IMR-90 (cell line): ENCODE measurements at regions not wholly inside any gene's neighbourhood (a gene's known extent, or its start where the extent isn't known, plus 50 kb on each side); places are given as distances from the start of the nearest gene placed in this dataset.

ENCODE experiments used
- ATAC-seq: fragments of 200-7000 bp; cut with Tn5 transposase; 2 replicates; pipeline ENCODE4 v1.9.1; 2020; ENCODE audit warnings: low read depth, mild to moderate bottlenecking, moderate library complexity
- BruUV-seq: library from RNA; stranded (reverse); fragments of 400-500 nt; replicated peaks from 2 replicates; lab custom pipeline; 2021; lab: Mats Ljungman, UMichigan
- CTCF ChIA-PET: fragments of 300-600 bp; formaldehyde crosslinking; extraction: SDS; loops from one replicate; lab custom pipeline; 2021; ENCODE audit warnings: antibody characterized with exemption; lab: Yijun Ruan, JAX
- POLR2A ChIA-PET: fragments of 300-600 bp; sonication (Branson Sonifier 250); formaldehyde crosslinking; loops from one replicate; lab custom pipeline; 2022; ENCODE audit warnings: antibody characterized with exemption; ENCODE audit not compliant: unreplicated experiment; lab: Charles Lee
- DNase-seq: peaks from one replicate; pipeline ENCODE4 v3.0.0; 2013
- H2AFZ ChIP-seq: replicated peaks from 2 replicates; pipeline ENCODE3; 2013; ENCODE audit warnings: low read length, mild to moderate bottlenecking; ENCODE audit not compliant: poor library complexity
- H2AK5ac ChIP-seq: 2 replicates; pipeline ENCODE4 v1.6.1; 2013; ENCODE audit warnings: low read depth, low read length, inconsistent platforms
- H2AK9ac ChIP-seq: replicated peaks from 2 replicates; pipeline ENCODE3; 2013; ENCODE audit warnings: mild to moderate bottlenecking, low read depth, low read length, moderate library complexity; ENCODE audit not compliant: poor library complexity
- H2BK120ac ChIP-seq: 2 replicates; pipeline ENCODE4 v1.6.1; 2013; ENCODE audit warnings: low read depth, low read length, inconsistent platforms
- H2BK15ac ChIP-seq: 3 replicates; pipeline ENCODE4 v1.6.1; 2013; ENCODE audit warnings: low read depth, low read length, inconsistent platforms
- H2BK20ac ChIP-seq: 2 replicates; pipeline ENCODE4 v1.6.1; 2013; ENCODE audit warnings: low read depth, mild to moderate bottlenecking, inconsistent platforms, low read length, moderate library complexity
- H2BK5ac ChIP-seq: 2 replicates; pipeline ENCODE4 v1.6.1; 2013; ENCODE audit warnings: mild to moderate bottlenecking, low read depth, low read length, inconsistent platforms; ENCODE audit not compliant: poor library complexity, severe bottlenecking
- H3K14ac ChIP-seq: replicated peaks from 2 replicates; pipeline ENCODE4 v1.6.1; 2013; ENCODE audit warnings: low read depth, low read length, inconsistent platforms
- H3K18ac ChIP-seq: 2 replicates; pipeline ENCODE4 v1.6.1; 2013; ENCODE audit warnings: low read depth, low read length, control low read depth
- H3K23ac ChIP-seq: 2 replicates; pipeline ENCODE4 v1.6.1; 2013; ENCODE audit warnings: low read depth, low read length, inconsistent platforms
- H3K27ac ChIP-seq: 2 replicates; pipeline ENCODE4 v1.5.1; 2013; ENCODE audit warnings: mild to moderate bottlenecking, control low read depth, low read length; ENCODE audit not compliant: insufficient read depth
- H3K27me3 ChIP-seq: 2 replicates; pipeline ENCODE4 v1.6.1; 2013; ENCODE audit warnings: low read length; ENCODE audit not compliant: control insufficient read depth, insufficient read depth
- H3K36me3 ChIP-seq: 2 replicates; pipeline ENCODE4 v1.6.1; 2013; ENCODE audit warnings: low read length, mixed read lengths; ENCODE audit not compliant: control insufficient read depth, insufficient read depth
- H3K4ac ChIP-seq: 2 replicates; pipeline ENCODE4 v1.6.1; 2013; ENCODE audit warnings: low read depth, low read length, inconsistent platforms
- H3K4me1 ChIP-seq: 2 replicates; pipeline ENCODE4 v1.6.1; 2013; ENCODE audit warnings: low read length, mixed read lengths; ENCODE audit not compliant: control insufficient read depth, insufficient read depth
- H3K4me2 ChIP-seq: 2 replicates; pipeline ENCODE4 v1.6.1; 2013; ENCODE audit warnings: low read depth, mild to moderate bottlenecking, control low read depth, low read length, moderate library complexity
- H3K4me3 ChIP-seq: 2 replicates; pipeline ENCODE4 v1.5.1; 2013; ENCODE audit warnings: low read depth, mild to moderate bottlenecking, control low read depth, low read length, moderate library complexity; ENCODE audit not compliant: insufficient read depth
- H3K56ac ChIP-seq: 2 replicates; pipeline ENCODE4 v1.6.1; 2013; ENCODE audit warnings: low read length, inconsistent platforms; ENCODE audit not compliant: insufficient read depth; ENCODE audit errors: extremely low read depth
- H3K79me1 ChIP-seq, 2 experiments: 2 replicates each; pipeline ENCODE4 v1.6.1; 2013; ENCODE audit warnings: low read length in 2 of 2, inconsistent platforms in 1 of 2, low read depth in 1 of 2
- H3K9ac ChIP-seq: 2 replicates; pipeline ENCODE4 v1.6.1; 2013; ENCODE audit warnings: low read depth, low read length, control low read depth
- H3K9me1 ChIP-seq: 2 replicates; pipeline ENCODE4 v1.6.1; 2013; ENCODE audit warnings: low read length, inconsistent platforms; ENCODE audit not compliant: insufficient read depth
- H3K9me3 ChIP-seq: 2 replicates; pipeline ENCODE4 v1.6.1; 2013; ENCODE audit warnings: low read length; ENCODE audit not compliant: control insufficient read depth, insufficient read depth
- H4K20me1 ChIP-seq: 2 replicates; pipeline ENCODE4 v1.6.1; 2013; ENCODE audit warnings: low read length, inconsistent platforms; ENCODE audit not compliant: insufficient read depth
- H4K5ac ChIP-seq: 2 replicates; pipeline ENCODE4 v1.6.1; 2013; ENCODE audit warnings: mild to moderate bottlenecking, low read depth, low read length, control low read depth
- H4K8ac ChIP-seq, 2 experiments: 2 replicates each; pipeline ENCODE4 v1.6.1; 2013; ENCODE audit warnings: low read depth in 2 of 2, low read length in 2 of 2, control low read depth in 1 of 2, inconsistent platforms in 1 of 2
- H4K91ac ChIP-seq: 2 replicates; pipeline ENCODE4 v1.6.1; 2013; ENCODE audit warnings: low read depth, low read length, inconsistent platforms; ENCODE audit not compliant: insufficient read depth
- RAD21 ChIP-seq: IDR thresholded peaks from 2 replicates; pipeline ENCODE4 v1.6.1; 2012; ENCODE audit warnings: low read length, improper control_type of control experiment
- SMC3 ChIP-seq: fragments of 150-350 bp; IDR thresholded peaks from 2 replicates; pipeline ENCODE4 v1.6.1; 2016; ENCODE audit warnings: low read depth, mild to moderate bottlenecking, antibody characterized with exemption, low read length, moderate library complexity
- WGBS, 2 experiments: methylation state at CpG; one replicate each; pipeline versions ENCODE4 v1.1.5 to v1.1.7; 2013; ENCODE audit warnings: missing lambda C conversion rate in 2 of 2; ENCODE audit not compliant: insufficient read length in 1 of 2; ENCODE audit errors: extremely low coverage in 2 of 2; 5-methylcytosine and 5-hydroxymethylcytosine counted together
- dilution Hi-C: fragments of 300-500 bp; cut with HindIII; formaldehyde crosslinking; loops from one replicate; pipeline ENCODE4 v1.14.3; 2018; ENCODE audit warnings: low sequenced_read_pairs; ENCODE audit not compliant: unreplicated experiment
- in situ Hi-C: fragments of 300-500 bp; cut with MboI; formaldehyde crosslinking; loops from 3 replicates; pipeline ENCODE4 v1.14.3; 2019; ENCODE audit warnings: low sequenced_read_pairs, inconsistent platforms, mixed read lengths
- intact Hi-C: fragments of 100-400 bp; cut with micrococcal nuclease; formaldehyde crosslinking; loops from 2 replicates; pipeline ENCODE4 v1.10.0; 2022

DNA sequence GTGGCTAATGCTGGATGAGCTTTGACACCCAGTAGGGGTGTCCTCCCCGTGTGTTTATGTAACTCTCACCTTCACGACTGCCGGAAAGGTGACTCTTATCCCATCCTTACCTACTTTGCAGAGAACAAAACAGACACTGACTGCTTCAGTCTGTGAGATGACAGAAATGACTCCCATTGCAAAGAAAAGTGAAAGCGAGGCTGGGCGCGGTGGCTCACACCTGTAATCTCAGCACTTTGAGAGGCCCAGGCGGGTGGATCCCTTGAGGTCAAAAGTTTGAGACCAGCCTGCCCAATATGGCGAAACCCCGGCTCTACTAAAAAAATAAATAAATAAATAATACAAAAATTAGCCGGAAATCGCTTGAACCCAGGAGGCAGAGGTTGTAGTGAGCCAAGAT lies 106.4 kb upstream of the ANO1 start:
- POLR2A ChIA-PET: no interaction called here

More for the DNA sequence above, 106.4 kb upstream of the ANO1 start:
- no peaks in the 10 kb centered on the region for H4K20me1 ChIP-seq
- H2BK20ac ChIP-seq: no peak overlapping the region
- no peak overlapping the region for H4K8ac ChIP-seq
- TF ChIP-seq SMC3 (no peak), RAD21 (no peak)
- dilution Hi-C loops: no loop called here
- WGBS, 2 experiments: 89% methylated on average over 5 of the region's 11 CpGs; no CpG with 5 or more reads in 1 of the 2 experiments
- H3K18ac ChIP-seq: no peak overlapping the region
- H3K4me2 ChIP-seq: no peak overlapping the region
- no peak overlapping the region for H3K27ac ChIP-seq
- peak overlapping the region; percentile 10; the same call in 1 of the 2 replicates for H2BK120ac ChIP-seq
- H3K9me3 ChIP-seq: no peaks in the 10 kb centered on the region
- no peak overlapping the region for H2AK5ac ChIP-seq
- no peak overlapping the region for H3K9ac ChIP-seq
- DNase-seq: no peak
- intact Hi-C loops: no loop called here
- CTCF ChIA-PET: no interaction called here
- in situ Hi-C loops: no loop called here
- no peak overlapping the region for H4K91ac ChIP-seq
- H3K27me3 ChIP-seq: no peaks in the 10 kb centered on the region; the same call in 1 of the 2 replicates
- H3K4ac ChIP-seq: no peak overlapping the region
- H2BK5ac ChIP-seq: no peak overlapping the region
- H3K56ac ChIP-seq: no peak overlapping the region
- H2AFZ ChIP-seq: no peak overlapping the region
- no peak overlapping the region for H2BK15ac ChIP-seq
- peaks cover 5% of the 10 kb centered on the region; the same call in 1 of the 2 replicates for H3K4me1 ChIP-seq
- ATAC-seq: no peak
- no peaks in the 10 kb centered on the region for H3K36me3 ChIP-seq
- H3K9me1 ChIP-seq: no peaks in the 10 kb centered on the region
- no peak overlapping the region for H4K5ac ChIP-seq
- no peak overlapping the region for H3K23ac ChIP-seq
- BruUV-seq: no TSS peak
- no peaks in the 10 kb centered on the region for H3K79me1 ChIP-seq
- H3K4me3 ChIP-seq: no peak overlapping the region
- no peak overlapping the region for H2AK9ac ChIP-seq
- H3K14ac ChIP-seq: peak overlapping the region; percentile 23; the same call in 1 of the 2 replicates
